ENCODE measurements at regions not wholly inside any gene's neighbourhood (a gene's known extent, or its start where the extent isn't known, plus 50 kb on each side); places are given as distances from the start of the nearest gene placed in this dataset.

DNA sequence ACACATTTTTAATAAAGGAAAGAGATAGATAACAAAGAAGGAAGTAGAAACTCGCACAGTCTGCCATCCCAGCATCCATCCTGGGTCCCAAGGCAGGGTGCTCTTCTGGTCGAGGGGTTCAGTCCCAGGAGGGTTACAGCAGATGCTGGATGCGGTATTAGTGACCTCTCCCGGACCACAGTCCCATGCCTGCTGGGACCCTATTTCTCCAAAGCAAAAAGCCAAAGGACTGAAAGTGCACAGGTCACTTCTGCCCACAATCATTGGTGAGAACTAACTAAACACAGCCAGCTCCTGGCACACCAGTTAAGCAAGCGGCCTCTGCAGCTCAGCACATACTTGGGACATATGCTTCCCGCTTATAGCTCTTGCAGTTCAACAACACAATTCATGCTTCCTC is 96.1 kb upstream of the HABP2 start:
- Mint-ChIP-seq H3K4me3 (no peak overlapping the region), H3K4me1 (ENCODE audit: low read depth in 2 of 2) (peaks cover 0 to 3% of the 10 kb centered on the region in 2 donors), H3K36me3 (ENCODE audit: insufficient read depth) (no peaks in the 10 kb centered on the region), H3K27me3 (peaks cover 38 to 83% of the 10 kb centered on the region in 2 donors), H3K27ac (no peak overlapping the region), H3K9me3 (no peaks in the 10 kb centered on the region)
- DNase-seq (no peak), ATAC-seq (replicated peaks) (no peak)

DNA sequence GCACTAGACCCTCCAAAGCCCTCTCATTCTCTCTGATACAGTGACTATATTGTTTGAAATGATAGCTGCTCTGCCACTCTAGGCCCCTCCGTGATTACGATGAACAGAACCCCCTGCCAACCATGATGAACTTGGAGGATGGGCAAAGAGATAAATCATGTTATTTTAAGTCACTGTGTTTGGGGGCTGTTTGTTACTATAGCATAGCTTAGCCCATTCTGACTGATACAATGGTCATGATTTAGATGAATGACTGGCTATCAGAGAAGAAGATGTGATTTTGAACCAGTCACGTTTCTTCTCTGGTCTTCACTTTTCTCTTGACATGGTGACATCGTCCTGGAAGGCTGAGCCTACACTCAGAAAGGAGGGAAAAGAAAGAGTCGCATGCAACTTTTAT is 95.4 kb upstream of the HABP2 start:
- DNase-seq (no peak), ATAC-seq (replicated peaks) (no peak)
- Mint-ChIP-seq H3K4me1 (ENCODE audit: low read depth in 2 of 2) (peaks cover 0 to 3% of the 10 kb centered on the region in 2 donors), H3K36me3 (ENCODE audit: insufficient read depth) (no peaks in the 10 kb centered on the region), H3K4me3 (no peak overlapping the region), H3K27me3 (peaks cover 39 to 78% of the 10 kb centered on the region in 2 donors), H3K9me3 (no peaks in the 10 kb centered on the region), H3K27ac (no peak overlapping the region)

DNA sequence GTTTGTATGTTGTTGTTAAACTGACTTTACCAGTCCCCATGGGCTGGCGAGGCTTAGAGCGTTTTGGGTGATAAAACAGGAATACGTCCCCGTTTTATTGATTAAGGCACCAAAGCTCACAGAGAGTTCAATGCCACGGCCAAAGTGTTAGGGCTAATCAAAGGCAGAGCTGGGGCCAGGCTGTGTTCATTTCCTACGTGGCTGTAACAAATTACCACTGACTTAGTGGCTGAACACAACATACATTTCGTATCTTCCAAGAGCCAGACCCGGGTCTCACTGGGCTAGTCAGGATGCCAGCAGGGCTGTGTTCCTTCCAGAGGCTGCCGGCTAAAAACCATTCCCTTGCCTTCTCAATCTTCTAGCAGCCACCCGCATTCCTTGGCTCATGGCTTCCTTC is 94.4 kb upstream of the HABP2 start:
- H3K27me3 Mint-ChIP-seq = peaks cover 39 to 76% of the 10 kb centered on the region in 2 donors
- no peak overlapping the region for H3K27ac Mint-ChIP-seq
- no peaks in the 10 kb centered on the region for H3K36me3 Mint-ChIP-seq (ENCODE audit: insufficient read depth)
- no peak overlapping the region for H3K4me3 Mint-ChIP-seq
- DNase-seq (no peak), ATAC-seq (replicated peaks) (no peak)
- H3K9me3 Mint-ChIP-seq = no peaks in the 10 kb centered on the region
- peaks cover 0 to 3% of the 10 kb centered on the region in 2 donors for H3K4me1 Mint-ChIP-seq (ENCODE audit: low read depth in 2 of 2)

DNA sequence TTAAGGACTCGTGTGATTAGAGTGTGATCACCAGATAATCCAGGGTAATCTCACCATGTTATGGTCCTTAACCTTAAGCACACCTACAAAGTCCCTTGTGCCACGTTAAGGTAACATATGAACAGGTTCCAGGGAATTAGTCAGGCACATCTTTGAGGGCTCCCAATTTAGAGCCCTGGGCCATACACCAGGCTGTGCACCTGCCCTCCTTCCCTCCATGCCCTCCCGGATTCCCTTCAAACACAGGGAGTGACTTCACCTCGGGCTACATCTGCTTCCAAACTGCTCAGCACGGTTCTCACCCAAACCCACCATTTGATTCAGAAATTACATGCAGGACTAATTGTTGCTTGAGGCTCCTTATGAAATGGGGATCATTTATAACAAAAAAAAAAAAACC is 93.9 kb upstream of the HABP2 start:
- peaks cover 43 to 76% of the 10 kb centered on the region in 2 donors for H3K27me3 Mint-ChIP-seq
- no peak overlapping the region for H3K4me3 Mint-ChIP-seq
- H3K36me3 Mint-ChIP-seq (ENCODE audit: insufficient read depth) = no peaks in the 10 kb centered on the region
- ATAC-seq (replicated peaks) (no peak), DNase-seq (no peak)
- no peak overlapping the region for H3K27ac Mint-ChIP-seq
- H3K4me1 Mint-ChIP-seq (ENCODE audit: low read depth in 2 of 2) = peaks cover 0 to 3% of the 10 kb centered on the region in 2 donors
- no peaks in the 10 kb centered on the region for H3K9me3 Mint-ChIP-seq

- no peak for DNase-seq
- Mint-ChIP-seq H3K4me1 (ENCODE audit: low read depth in 2 of 2) (no peaks in the 10 kb centered on the region), H3K4me3 (no peak overlapping the region), H3K27me3 (peaks cover 50 to 76% of the 10 kb centered on the region in 2 donors), H3K9me3 (no peaks in the 10 kb centered on the region), H3K36me3 (ENCODE audit: insufficient read depth) (no peaks in the 10 kb centered on the region), H3K27ac (no peak overlapping the region)
- no peak for ATAC-seq (replicated peaks)
These were observed 93.1 kb upstream of the HABP2 start for GRCh38 chr10:113459626-113460280.

DNA sequence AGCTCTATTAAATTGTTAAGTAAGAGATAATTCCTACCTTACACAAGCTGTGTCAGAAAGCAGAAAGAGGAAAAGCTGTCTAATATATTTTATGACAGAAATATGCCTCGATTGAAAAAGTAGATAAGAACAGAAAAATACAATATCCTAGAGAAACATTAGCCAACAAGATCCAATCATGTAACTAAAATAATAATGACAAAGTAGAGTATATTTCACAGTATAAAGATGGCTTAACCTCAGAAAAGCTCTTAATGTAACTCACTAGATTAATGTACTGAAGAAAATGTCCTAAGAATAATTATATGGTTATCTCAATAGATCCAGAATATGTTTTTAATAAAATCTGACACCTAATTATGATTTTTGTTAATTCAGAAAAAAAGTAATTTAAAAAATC is 89.8 kb upstream of the HABP2 start:
- H3K36me3 Mint-ChIP-seq (ENCODE audit: insufficient read depth) = no peaks in the 10 kb centered on the region
- no peaks in the 10 kb centered on the region for H3K9me3 Mint-ChIP-seq
- H3K27me3 Mint-ChIP-seq = peaks cover 52% of the 10 kb centered on the region in 2 donors

DNA sequence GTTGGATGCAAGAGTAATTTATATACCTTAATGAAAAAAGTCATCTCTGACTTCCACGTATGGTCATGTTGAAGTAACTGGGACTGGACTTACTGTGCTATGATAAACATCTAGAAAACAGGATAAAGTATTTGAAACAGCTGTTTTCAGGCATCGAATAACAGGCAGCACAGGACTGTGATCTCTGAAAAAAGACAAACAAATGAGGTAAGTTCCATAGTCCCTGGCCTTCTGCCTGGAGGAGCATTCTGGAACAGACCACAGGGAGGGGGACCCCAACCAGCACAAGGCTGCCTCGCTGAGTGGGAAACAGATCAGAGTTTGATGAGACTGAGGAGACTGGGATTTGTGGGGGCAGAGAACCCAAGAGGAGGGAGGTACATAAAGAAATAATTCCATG is 89.1 kb upstream of the HABP2 start:
- DNase-seq (no peak), ATAC-seq (replicated peaks) (no peak)
- H3K36me3 Mint-ChIP-seq (ENCODE audit: insufficient read depth) = no peaks in the 10 kb centered on the region
- H3K9me3 Mint-ChIP-seq = no peaks in the 10 kb centered on the region
- H3K4me3 Mint-ChIP-seq = no peak overlapping the region
- peaks cover 45% of the 10 kb centered on the region in 2 donors for H3K27me3 Mint-ChIP-seq
- no peaks in the 10 kb centered on the region for H3K4me1 Mint-ChIP-seq (ENCODE audit: low read depth in 2 of 2)
- H3K27ac Mint-ChIP-seq = no peak overlapping the region

More for the DNA sequence above, 89.8 kb upstream of the HABP2 start:
- Mint-ChIP-seq H3K4me1 (ENCODE audit: low read depth in 2 of 2) (no peaks in the 10 kb centered on the region), H3K27ac (no peak overlapping the region), H3K4me3 (no peak overlapping the region)
- ATAC-seq (replicated peaks) (no peak), DNase-seq (no peak)

- no peaks in the 10 kb centered on the region for H3K4me1 Mint-ChIP-seq (ENCODE audit: low read depth in 2 of 2)
- H3K9me3 Mint-ChIP-seq = no peaks in the 10 kb centered on the region
- H3K27me3 Mint-ChIP-seq = peaks cover 9 to 11% of the 10 kb centered on the region in 2 donors
- no peaks in the 10 kb centered on the region for H3K36me3 Mint-ChIP-seq (ENCODE audit: insufficient read depth)
- ATAC-seq (replicated peaks) (no peak), DNase-seq (no peak)
- H3K4me3 Mint-ChIP-seq = no peak overlapping the region
- H3K27ac Mint-ChIP-seq = no peak overlapping the region
These were observed 83.1 kb upstream of the HABP2 start for GRCh38 chr10:113469796-113470195.

DNA sequence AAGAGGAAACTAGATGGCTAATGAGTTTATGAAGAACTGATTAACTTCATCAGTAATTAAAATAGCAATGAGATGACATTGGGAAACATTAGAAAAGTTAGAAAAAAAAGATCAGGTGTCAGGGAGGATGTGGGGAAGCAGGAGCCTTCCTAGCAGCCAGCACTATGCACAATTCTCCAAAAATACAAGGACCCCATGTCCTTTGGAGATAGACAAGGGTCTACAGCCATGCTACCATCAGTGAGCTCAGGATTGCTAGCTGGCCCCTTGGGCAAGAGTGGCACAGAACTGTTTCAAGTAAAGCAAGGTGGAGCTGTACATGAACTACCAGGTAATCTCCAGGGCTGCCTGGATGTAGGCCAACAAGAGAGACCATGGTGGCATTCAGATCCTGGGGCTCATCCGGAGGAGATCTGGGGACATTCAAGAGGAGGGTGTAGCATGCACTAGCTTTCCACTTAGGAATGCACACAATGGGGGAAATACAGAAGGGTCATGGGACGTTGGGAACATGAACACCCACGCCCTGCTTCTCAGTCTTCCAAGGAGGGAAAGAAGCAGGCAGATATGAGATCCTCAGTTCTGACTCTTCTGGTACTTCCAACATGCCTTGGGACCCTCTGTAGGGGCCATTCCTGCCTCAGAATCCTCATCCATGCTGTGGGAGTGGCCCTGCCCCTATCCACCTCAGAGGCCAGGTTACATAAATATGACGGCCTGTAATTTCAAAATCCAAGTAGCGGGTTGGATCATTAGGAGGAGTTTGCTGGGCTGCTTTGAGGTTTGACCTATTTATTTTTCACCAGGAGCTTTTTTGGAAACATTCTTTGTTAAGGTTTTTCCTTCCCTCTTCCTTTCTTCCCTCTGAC is 82.2 kb upstream of the HABP2 start:
- ATAC-seq (replicated peaks) (no peak), DNase-seq (no peak)
- no peaks in the 10 kb centered on the region for H3K36me3 Mint-ChIP-seq (ENCODE audit: insufficient read depth)
- peaks cover 14 to 15% of the 10 kb centered on the region in 2 donors for H3K27me3 Mint-ChIP-seq
- H3K4me3 Mint-ChIP-seq = no peak overlapping the region
- no peak overlapping the region for H3K27ac Mint-ChIP-seq
- H3K9me3 Mint-ChIP-seq = no peaks in the 10 kb centered on the region
- H3K4me1 Mint-ChIP-seq (ENCODE audit: low read depth in 2 of 2) = no peaks in the 10 kb centered on the region

- DNase-seq (no peak), ATAC-seq (replicated peaks) (no peak)
- no peaks in the 10 kb centered on the region for H3K4me1 Mint-ChIP-seq (ENCODE audit: low read depth in 2 of 2)
- H3K9me3 Mint-ChIP-seq = no peaks in the 10 kb centered on the region
- H3K27ac Mint-ChIP-seq = no peak overlapping the region
- peaks cover 15 to 20% of the 10 kb centered on the region in 2 donors for H3K27me3 Mint-ChIP-seq
- peaks cover 3% of the 10 kb centered on the region for H3K36me3 Mint-ChIP-seq (ENCODE audit: insufficient read depth)
- no peak overlapping the region for H3K4me3 Mint-ChIP-seq
These were observed 81.4 kb upstream of the HABP2 start for GRCh38 chr10:113471241-113471996.

DNA sequence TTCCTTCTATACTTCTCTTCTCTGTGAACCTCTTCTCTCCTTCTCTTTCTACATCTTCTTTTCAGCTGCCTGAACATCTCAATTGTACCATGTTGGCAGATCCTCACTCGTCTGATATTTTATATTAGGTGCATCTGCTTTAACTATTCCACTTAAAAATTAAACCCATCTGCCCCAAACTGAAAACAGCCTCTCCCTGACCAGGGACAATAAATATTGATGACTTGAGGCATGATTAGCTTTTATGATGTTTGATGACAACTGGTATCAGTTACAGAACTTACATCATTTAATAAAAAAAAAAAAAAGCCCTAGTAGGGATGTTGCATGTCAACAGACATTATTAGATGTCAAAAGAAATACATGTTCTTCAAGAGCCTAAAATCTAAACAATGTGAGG is 79.8 kb upstream of the HABP2 start:
- DNase-seq (no peak), ATAC-seq (replicated peaks) (no peak)
- Mint-ChIP-seq H3K27me3 (peaks cover 10 to 22% of the 10 kb centered on the region in 2 donors), H3K4me3 (no peak overlapping the region), H3K36me3 (ENCODE audit: insufficient read depth) (peaks cover 3% of the 10 kb centered on the region), H3K4me1 (ENCODE audit: low read depth in 2 of 2) (no peaks in the 10 kb centered on the region), H3K27ac (no peak overlapping the region), H3K9me3 (no peaks in the 10 kb centered on the region)

GRCh38 chr10:113473851-113474250 is 79.0 kb upstream of the HABP2 start:
- ATAC-seq (replicated peaks) (no peak), DNase-seq (no peak)
- Mint-ChIP-seq H3K27me3 (peaks cover 10 to 22% of the 10 kb centered on the region in 2 donors), H3K4me1 (ENCODE audit: low read depth in 2 of 2) (no peaks in the 10 kb centered on the region), H3K4me3 (no peak overlapping the region), H3K9me3 (no peaks in the 10 kb centered on the region), H3K27ac (no peak overlapping the region), H3K36me3 (ENCODE audit: insufficient read depth) (peaks cover 3% of the 10 kb centered on the region)

GRCh38 chr10:113474752-113475151 is 78.1 kb upstream of the HABP2 start:
- no peak for DNase-seq
- no peak for ATAC-seq (replicated peaks)
- no peak overlapping the region for H3K4me3 Mint-ChIP-seq
- no peak overlapping the region for H3K27ac Mint-ChIP-seq
- H3K9me3 Mint-ChIP-seq = peaks cover under 1 to 7% of the 10 kb centered on the region in 2 donors
- H3K4me1 Mint-ChIP-seq (ENCODE audit: low read depth in 2 of 2) = no peaks in the 10 kb centered on the region
- peaks cover 10 to 22% of the 10 kb centered on the region in 2 donors for H3K27me3 Mint-ChIP-seq
- peaks cover 3% of the 10 kb centered on the region for H3K36me3 Mint-ChIP-seq (ENCODE audit: insufficient read depth)
